OCI-LY7 (cell line): ENCODE measurements at regions not wholly inside any gene's neighbourhood (a gene's known extent, or its start where the extent isn't known, plus 50 kb on each side); places are given as distances from the start of the nearest gene placed in this dataset.

Source experiments
- BruUV-seq: library from RNA; stranded (reverse); fragments of 400-500 nt; replicated peaks from 2 replicates; lab custom pipeline; 2021; lab: Mats Ljungman, UMichigan
- CTCF ChIA-PET: fragments of 300-600 bp; sonication (Branson Sonifier 250); formaldehyde crosslinking; loops from one replicate; lab custom pipeline; 2022; ENCODE audit warnings: antibody characterized with exemption; ENCODE audit not compliant: unreplicated experiment; lab: Charles Lee
- POLR2A ChIA-PET: fragments of 300-600 bp; sonication (Branson Sonifier 250); formaldehyde crosslinking; loops from one replicate; lab custom pipeline; 2022; ENCODE audit warnings: antibody characterized with exemption; lab: Charles Lee
- DNase-seq: peaks from one replicate; pipeline ENCODE4 v3.0.0-alpha.2; 2015; ENCODE audit warnings: low spot score
- H2AFZ ChIP-seq: fragments of 200-600 bp; sonication (generic), shearing (Covaris generic); 2 replicates; pipeline ENCODE4 v1.6.1; 2014; ENCODE audit warnings: mild to moderate bottlenecking, antibody characterized with exemption, low read length, moderate library complexity
- H3K27ac ChIP-seq: fragments of 200-600 bp; sonication (generic); 2 replicates; pipeline ENCODE4 v1.5.1; 2014; ENCODE audit warnings: mixed run types, low read depth, mild to moderate bottlenecking, moderate library complexity, low read length, inconsistent platforms; ENCODE audit not compliant: poor library complexity, severe bottlenecking
- H3K36me3 ChIP-seq: fragments of 200-600 bp; sonication (generic); 2 replicates; pipeline ENCODE4 v1.6.1; 2014; ENCODE audit warnings: mild to moderate bottlenecking, antibody characterized with exemption, low read length, moderate library complexity, mixed read lengths; ENCODE audit not compliant: insufficient read depth
- H3K4me1 ChIP-seq: fragments of 200-600 bp; sonication (generic); 2 replicates; pipeline ENCODE4 v1.5.1; 2014; ENCODE audit warnings: mild to moderate bottlenecking, low read length; ENCODE audit not compliant: insufficient read depth, poor library complexity, severe bottlenecking
- H3K4me2 ChIP-seq: fragments of 200-600 bp; sonication (generic); 2 replicates; pipeline ENCODE4 v1.6.1; 2014; ENCODE audit warnings: mild to moderate bottlenecking, low read length
- H3K4me3 ChIP-seq: fragments of 200-600 bp; sonication (generic); 2 replicates; pipeline ENCODE4 v1.5.1; 2014; ENCODE audit warnings: mild to moderate bottlenecking, low read depth, low read length; ENCODE audit not compliant: poor library complexity, severe bottlenecking
- H3K79me2 ChIP-seq: fragments of 200-600 bp; sonication (generic); 2 replicates; pipeline ENCODE4 v1.6.1; 2016; ENCODE audit warnings: low read depth, mild to moderate bottlenecking, low read length, moderate library complexity, mixed read lengths; ENCODE audit not compliant: insufficient read depth
- H3K9me2 ChIP-seq: fragments of 200-600 bp; sonication (generic); 2 replicates; pipeline ENCODE4 v1.6.1; 2016; ENCODE audit warnings: mild to moderate bottlenecking, low read length, mixed read lengths; ENCODE audit not compliant: insufficient read depth
- H3K9me3 ChIP-seq: fragments of 200-600 bp; sonication (generic); 2 replicates; pipeline ENCODE4 v1.6.1; 2014; ENCODE audit warnings: mild to moderate bottlenecking, mixed run types, low read length, mixed read lengths
- H4K20me1 ChIP-seq: fragments of 200-600 bp; sonication (generic); 2 replicates; pipeline ENCODE4 v1.6.1; 2014; ENCODE audit warnings: mild to moderate bottlenecking, antibody characterized with exemption, low read length, moderate library complexity, mixed read lengths; ENCODE audit not compliant: insufficient read depth
- EZH2phosphoT487 ChIP-seq: fragments of 200-600 bp; sonication (generic); IDR thresholded peaks from 2 replicates; pipeline ENCODE4 v1.6.1; 2018; ENCODE audit warnings: low read depth, borderline replicate concordance, mild to moderate bottlenecking, mixed run types, antibody characterized with exemption, low read length, moderate library complexity, mixed read lengths
- intact Hi-C: fragments of 100-400 bp; cut with micrococcal nuclease; formaldehyde crosslinking; loops from one replicate; pipeline ENCODE4 v1.10.0; 2022; ENCODE audit not compliant: unreplicated experiment
- TF ChIP-seq, protein P1 (sequence below): fragments of 200-600 bp; sonication (generic); conservative IDR thresholded peaks from 2 replicates; pipeline ENCODE4 v1.5.1; 2014; ENCODE audit warnings: mild to moderate bottlenecking, antibody characterized with exemption, low read length, moderate library complexity, mixed read lengths

DNA sequence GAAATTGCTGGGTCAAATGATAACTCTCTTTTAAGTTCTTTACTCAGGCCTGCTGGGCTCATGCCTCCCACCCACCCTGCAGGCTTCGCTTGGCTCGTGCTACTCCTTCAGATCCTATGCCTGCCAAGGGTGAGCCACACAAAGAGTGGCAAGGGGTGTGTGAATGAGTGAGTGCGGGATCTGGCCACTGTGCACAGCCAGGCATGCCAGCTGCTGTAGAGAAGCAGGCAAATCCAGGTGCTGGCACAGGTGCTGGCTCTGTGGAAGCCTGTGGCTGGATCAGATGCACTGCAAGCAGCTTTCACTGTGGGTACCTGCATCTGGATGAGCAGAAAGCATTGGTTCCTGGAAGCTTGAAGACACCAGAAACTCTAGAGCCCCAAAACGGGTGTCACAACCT is 1055.7 kb upstream of the EPHA6 start:
- Histone ChIP-seq H3K36me3 (no peaks in the 10 kb centered on the region), H4K20me1 (no peaks in the 10 kb centered on the region), H3K79me2 (no peaks in the 10 kb centered on the region), H3K9me2 (no peaks in the 10 kb centered on the region), H3K27ac (no peak overlapping the region), H3K4me1 (no peaks in the 10 kb centered on the region), H3K4me2 (no peak overlapping the region), H2AFZ (no peak overlapping the region), H3K4me3 (no peak overlapping the region), H3K9me3 (no peaks in the 10 kb centered on the region)
- ChIA-PET CTCF (no interaction called here), POLR2A (no interaction called here)
- DNase-seq, result no peak
- TF ChIP-seq, protein P1, sequence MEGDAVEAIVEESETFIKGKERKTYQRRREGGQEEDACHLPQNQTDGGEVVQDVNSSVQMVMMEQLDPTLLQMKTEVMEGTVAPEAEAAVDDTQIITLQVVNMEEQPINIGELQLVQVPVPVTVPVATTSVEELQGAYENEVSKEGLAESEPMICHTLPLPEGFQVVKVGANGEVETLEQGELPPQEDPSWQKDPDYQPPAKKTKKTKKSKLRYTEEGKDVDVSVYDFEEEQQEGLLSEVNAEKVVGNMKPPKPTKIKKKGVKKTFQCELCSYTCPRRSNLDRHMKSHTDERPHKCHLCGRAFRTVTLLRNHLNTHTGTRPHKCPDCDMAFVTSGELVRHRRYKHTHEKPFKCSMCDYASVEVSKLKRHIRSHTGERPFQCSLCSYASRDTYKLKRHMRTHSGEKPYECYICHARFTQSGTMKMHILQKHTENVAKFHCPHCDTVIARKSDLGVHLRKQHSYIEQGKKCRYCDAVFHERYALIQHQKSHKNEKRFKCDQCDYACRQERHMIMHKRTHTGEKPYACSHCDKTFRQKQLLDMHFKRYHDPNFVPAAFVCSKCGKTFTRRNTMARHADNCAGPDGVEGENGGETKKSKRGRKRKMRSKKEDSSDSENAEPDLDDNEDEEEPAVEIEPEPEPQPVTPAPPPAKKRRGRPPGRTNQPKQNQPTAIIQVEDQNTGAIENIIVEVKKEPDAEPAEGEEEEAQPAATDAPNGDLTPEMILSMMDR, result no peak
- TF ChIP-seq EZH2phosphoT487, result no peak
- BruUV-seq, result no TSS peak
- intact Hi-C loops, result no loop called here

DNA sequence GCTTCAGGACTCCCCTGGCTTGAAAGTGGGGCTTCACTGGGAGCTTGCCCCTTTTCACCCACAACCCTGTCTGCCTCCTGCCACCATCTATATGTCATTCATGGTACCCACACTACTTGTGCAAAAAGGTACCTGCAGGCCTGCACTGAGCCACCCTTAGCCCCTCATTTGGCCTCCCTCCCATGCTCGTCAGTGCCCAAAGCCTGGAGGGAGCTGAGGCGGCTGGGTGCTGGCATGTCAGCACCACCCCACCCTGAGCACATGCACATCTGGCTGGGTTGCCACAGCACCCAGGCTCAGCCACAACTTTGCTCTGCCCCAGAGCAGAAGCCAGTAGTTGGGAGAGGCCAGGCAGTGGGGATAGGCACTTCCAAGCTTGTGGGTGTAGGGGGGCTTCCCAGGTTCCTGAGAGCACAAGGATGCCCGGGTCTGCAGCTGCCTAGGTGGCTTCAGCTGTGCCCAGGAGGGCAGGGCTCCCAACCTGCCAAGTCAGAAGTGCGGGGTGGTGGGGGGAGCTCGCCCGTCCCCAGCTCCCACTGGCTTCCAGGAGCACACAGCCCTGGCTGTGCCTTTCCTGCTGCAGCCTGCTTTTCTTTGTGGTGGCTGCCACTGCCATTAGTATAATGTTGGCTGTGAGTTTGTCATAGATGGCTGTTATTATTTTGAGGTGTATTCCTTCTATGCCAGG is 1054.6 kb upstream of the EPHA6 start:
- CTCF ChIA-PET, result no interaction called here
- Histone ChIP-seq H3K4me1 (no peaks in the 10 kb centered on the region), H3K27ac (no peak overlapping the region), H3K9me3 (no peaks in the 10 kb centered on the region), H4K20me1 (no peaks in the 10 kb centered on the region), H3K36me3 (no peaks in the 10 kb centered on the region), H2AFZ (no peak overlapping the region), H3K4me3 (no peak overlapping the region), H3K4me2 (no peak overlapping the region), H3K9me2 (no peaks in the 10 kb centered on the region), H3K79me2 (no peaks in the 10 kb centered on the region)
- intact Hi-C loops, result no loop called here
- POLR2A ChIA-PET, result no interaction called here
- DNase-seq, result no peak
- no peak for TF ChIP-seq EZH2phosphoT487
- TF ChIP-seq, protein P1, result no peak
- no TSS peak for BruUV-seq

DNA sequence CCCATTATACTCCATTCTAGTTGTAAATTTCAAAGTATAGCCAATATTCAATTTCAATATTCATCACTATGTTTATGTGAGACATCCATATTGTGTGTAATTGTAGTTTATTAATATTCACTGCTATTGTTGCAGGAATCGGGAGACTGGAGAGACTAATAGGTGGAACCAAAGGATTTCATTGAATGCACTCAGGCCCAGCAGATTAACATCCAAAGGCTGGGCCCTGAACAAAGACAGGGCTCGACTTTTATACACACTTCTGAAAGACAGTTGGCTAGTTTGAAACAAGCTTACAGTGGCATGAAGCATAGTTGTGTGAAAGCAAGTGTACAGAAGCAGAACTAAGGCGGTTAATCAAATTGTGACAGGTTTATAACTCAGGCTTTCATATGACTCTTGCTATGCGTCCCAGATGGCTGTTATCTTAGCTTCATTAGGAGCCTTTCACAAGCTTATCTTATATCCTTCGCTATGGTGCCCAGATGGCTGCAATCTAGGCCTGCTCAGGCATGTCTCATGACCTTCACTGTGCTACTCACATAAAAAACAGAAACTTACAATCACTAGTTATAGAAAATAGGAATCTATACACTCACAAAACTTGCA is 1038.8 kb upstream of the EPHA6 start:
- no peaks in the 10 kb centered on the region for H3K9me2 ChIP-seq
- CTCF ChIA-PET, result no interaction called here
- POLR2A ChIA-PET, result no interaction called here
- no TSS peak for BruUV-seq
- H3K9me3 ChIP-seq, result 0 out of 2 replicates have a peak, but pooled peaks cover 13% of the 10 kb centered on the region
- no peaks in the 10 kb centered on the region for H4K20me1 ChIP-seq
- DNase-seq, result peak; percentile 0
- no peaks in the 10 kb centered on the region for H3K36me3 ChIP-seq
- H3K4me1 ChIP-seq, result no peaks in the 10 kb centered on the region
- H3K4me3 ChIP-seq, result no peak overlapping the region
- no peak overlapping the region for H3K27ac ChIP-seq
- no peak overlapping the region for H3K4me2 ChIP-seq
- no peak for TF ChIP-seq EZH2phosphoT487
- TF ChIP-seq, protein P1, result no peak
- no peak overlapping the region for H2AFZ ChIP-seq
- intact Hi-C loops, result no loop called here
- no peaks in the 10 kb centered on the region for H3K79me2 ChIP-seq
